HEK293 (cell line): ENCODE measurements at regions not wholly inside any gene's neighbourhood (a gene's known extent, or its start where the extent isn't known, plus 50 kb on each side); places are given as distances from the start of the nearest gene placed in this dataset.

ENCODE experiments used
- CTCF ChIP-seq: fragments of 450-650 bp; formaldehyde crosslinking; IDR thresholded peaks from 2 replicates; pipeline ENCODE4 v1.5.1; 2016; ENCODE audit warnings: missing biosample characterization, missing genetic modification characterization
- ZNF18 ChIP-seq: fragments of 450-650 bp; formaldehyde crosslinking; IDR thresholded peaks from 2 replicates; pipeline ENCODE4 v1.5.1; 2016; ENCODE audit warnings: missing biosample characterization, missing genetic modification characterization

GRCh38 chr6:164150232-164150631, 735.7 kb downstream of the QKI start:
- TF ChIP-seq CTCF = no peak
- TF ChIP-seq ZNF18 (tag by site-specific recombination) = no peak
